Kidney tubule cell (primary cell): ENCODE measurements at regions not wholly inside any gene's neighbourhood (a gene's known extent, or its start where the extent isn't known, plus 50 kb on each side); places are given as distances from the start of the nearest gene placed in this dataset.
"Not testable (repeated sequence)": the region's sequence is repeated elsewhere in the genome, so short reads cannot be mapped to it uniquely, and the experiment has no call there.

Experiments used
- DNase-seq: peaks from one replicate; pipeline ENCODE4 v3.0.0-alpha.2; 2018; ENCODE audit warnings: low spot score

DNA sequence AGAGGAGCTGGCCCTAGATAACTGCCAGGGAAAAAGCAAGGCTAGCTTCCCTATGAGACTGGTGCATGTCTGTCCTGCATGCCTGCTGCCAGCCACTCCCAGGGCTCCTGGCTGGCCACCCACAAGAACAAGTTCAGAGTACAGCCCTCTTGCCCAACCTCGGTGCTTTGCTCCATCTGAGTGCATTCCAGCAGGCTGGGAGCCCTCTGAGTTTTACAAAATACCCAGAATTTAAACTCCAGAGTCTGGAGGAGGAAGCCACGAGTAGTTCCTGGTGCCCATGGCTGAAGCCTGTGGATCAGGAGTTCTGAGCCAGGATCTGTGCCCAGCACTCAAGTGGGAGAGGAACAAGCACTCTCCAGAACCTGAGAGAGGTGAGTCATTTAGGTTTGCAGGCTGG lies 111.6 kb downstream of the MAGEE2 start:
- no peak for DNase-seq

- DNase-seq: no peak
Measured at GRCh38 chrX:75655627-75656026, 129.4 kb downstream of the MAGEE2 start.

DNA sequence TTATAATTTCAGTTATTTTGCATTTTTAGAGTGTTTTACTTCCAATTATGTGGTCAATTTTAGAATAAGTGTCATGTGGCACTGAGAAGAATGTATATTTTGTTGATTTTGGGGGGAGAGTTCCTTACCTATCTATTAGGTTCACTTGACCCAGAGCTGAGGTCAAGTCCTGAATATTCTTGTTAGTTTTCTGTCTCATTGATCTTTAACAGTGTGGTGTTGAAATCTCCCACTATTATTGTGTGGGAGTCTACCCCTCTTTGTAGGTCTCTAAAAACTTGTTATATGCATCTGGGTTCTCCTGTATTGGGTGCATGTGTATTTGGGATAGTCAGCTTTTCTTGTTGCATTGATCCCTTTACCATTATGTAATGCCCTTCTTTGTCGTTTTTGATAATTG lies 127.0 kb upstream of the ZDHHC15 start:
- DNase-seq: no peak

- DNase-seq: no peak
Measured at GRCh38 chrX:75648803-75649588, 126.2 kb upstream of the ZDHHC15 start.

DNA sequence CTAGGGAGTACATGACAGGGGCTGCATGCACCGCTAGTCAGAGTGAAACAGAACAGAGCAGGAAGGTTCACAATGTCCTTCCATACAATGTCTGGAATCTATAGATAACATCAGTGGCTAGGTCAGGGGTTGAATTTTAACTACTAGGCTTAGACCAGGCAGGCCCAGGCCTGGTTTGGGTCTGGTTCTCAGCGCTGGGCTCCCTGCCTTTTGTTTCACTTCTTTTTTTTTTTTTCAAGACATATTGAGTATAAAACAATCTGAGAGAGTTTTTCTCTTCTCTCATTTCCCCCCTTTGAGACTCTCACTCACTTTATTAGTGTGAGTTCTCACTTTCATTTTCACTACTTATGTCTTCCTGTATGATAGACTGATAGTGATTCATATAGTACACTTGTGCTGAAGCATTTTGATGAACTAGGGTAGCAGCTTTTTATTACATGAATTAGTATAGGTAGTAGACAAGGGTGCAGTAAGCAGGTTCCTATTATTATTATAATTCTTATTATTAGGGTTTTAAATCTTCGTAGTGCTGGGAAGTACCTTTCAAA lies 120.0 kb upstream of the ZDHHC15 start:
- no peak for DNase-seq

- no peak for DNase-seq
Measured at GRCh38 chrX:75638332-75638731, 115.5 kb upstream of the ZDHHC15 start.

DNA sequence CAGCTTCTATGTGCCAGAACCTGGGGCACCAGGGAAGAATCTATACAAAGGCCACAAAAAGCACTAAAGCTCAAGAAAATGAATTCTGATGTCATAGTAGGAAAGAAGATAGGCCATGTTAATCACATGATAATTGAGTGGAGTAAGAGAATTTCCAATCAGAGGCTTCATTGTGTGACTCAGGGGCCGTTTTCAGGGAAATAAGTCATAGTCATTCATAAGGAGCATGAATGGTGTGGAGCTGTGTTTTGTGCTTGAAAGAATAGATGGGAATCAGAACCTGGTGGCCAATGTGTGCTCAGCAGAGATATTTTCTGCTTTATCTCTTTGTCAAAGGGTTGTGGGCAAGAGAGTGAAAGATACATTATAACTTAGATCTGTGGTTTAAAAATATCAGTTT lies 102.4 kb upstream of the ZDHHC15 start:
- DNase-seq: no peak

GRCh38 chrX:75623535-75623934 lies 100.7 kb upstream of the ZDHHC15 start:
- DNase-seq: no peak

DNA sequence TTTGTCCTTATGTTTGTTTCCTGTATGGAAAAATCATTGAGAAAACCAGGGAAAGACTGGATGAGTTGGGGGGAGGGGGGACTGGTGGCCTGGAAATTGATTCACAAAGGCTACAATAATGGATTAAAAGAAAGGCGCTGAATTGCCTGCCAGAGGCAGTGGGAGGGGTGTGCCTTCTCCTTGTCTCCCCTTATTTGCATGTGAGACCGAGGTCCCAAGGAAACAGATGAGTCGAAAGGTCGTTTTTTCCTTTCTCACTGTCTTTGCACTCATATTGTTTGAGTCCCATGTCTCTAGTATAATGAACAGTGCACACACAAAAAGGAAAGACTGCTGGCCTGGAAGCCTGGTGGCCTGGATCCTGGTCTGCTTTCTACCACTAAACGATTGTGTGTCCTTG lies 86.6 kb upstream of the ZDHHC15 start:
- no peak for DNase-seq

DNA sequence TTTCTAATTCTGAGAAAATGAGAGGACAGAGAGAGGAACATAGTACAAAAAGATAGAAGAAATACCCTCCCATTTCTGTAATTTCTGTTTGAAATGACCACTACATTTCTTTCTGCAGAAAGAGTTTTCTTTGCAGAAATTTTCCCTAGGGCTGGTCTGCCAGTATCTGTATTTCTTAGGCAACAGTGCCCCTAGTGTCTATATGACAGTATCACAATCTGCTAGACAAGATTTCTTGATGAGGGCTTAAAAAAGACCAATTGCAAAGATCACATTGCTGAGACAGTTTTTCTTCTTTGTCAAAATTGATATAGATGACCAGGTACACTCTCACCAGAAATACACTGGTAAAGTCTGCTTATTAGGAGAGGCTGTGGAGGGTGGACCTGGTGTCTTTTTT lies 81.0 kb upstream of the ZDHHC15 start:
- peak; percentile 35 for DNase-seq

- DNase-seq: not testable (repeated sequence)
Measured at GRCh38 chrX:75602022-75602421, 79.2 kb upstream of the ZDHHC15 start.

DNA sequence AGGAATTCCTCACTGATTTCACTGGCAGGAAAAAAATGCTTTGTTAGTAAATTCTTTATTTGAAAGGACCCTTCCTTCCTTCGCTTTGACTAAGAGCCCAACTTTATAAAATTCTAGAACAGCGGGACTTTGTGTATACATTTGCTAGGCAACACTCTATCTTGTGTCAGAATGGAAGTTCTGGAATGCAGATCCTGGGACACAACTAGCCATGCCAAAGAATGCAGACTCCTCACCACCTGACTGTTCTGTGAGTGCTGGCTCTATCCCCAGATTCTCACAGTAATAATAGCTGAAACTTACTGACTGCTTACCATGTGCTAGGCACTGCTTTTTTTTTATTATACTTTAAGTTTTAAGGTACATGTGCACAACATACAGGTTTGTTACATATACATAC lies 73.3 kb upstream of the ZDHHC15 start:
- DNase-seq: no peak

- not testable (repeated sequence) for DNase-seq
Measured at GRCh38 chrX:75593186-75593585, 70.3 kb upstream of the ZDHHC15 start.

- DNase-seq: no peak
Measured at GRCh38 chrX:75582511-75582910, 59.7 kb upstream of the ZDHHC15 start.
